Heart right ventricle (tissue), 16 donors: ENCODE measurements at regions not wholly inside any gene's neighbourhood (a gene's known extent, or its start where the extent isn't known, plus 50 kb on each side); places are given as distances from the start of the nearest gene placed in this dataset.

Source experiments
- ATAC-seq, 8 donors: fragments of 200-7000 bp; cut with Tn5 transposase; one replicate each; pipeline ENCODE4 v1.9.1; 2020; ENCODE audit warnings: mild to moderate bottlenecking in 8 of 8, moderate library complexity in 8 of 8, moderate number of reproducible peaks in 1 of 8
- DNase-seq, 2 donors: peaks; one replicate each; pipeline ENCODE4 v3.0.0-alpha.2; 2020
- H3K27ac ChIP-seq, 10 donors: fragments of 200-600 bp; sonication (generic) in 2 of 10; one replicate each; pipeline versions ENCODE4 v1.5.0 to v1.8.0; 2020 to 2022; ENCODE audit warnings: mild to moderate bottlenecking in 3 of 10
- H3K27me3 ChIP-seq, 7 donors: fragments of 200-600 bp; one replicate each; pipeline ENCODE4 v1.8.0; 2021 to 2022; ENCODE audit warnings: mild to moderate bottlenecking in 2 of 7
- H3K36me3 ChIP-seq, 9 donors: fragments of 200-600 bp; sonication (generic) in 1 of 9; one replicate each; pipeline versions ENCODE4 v1.5.0 to v1.8.0; 2020 to 2022; ENCODE audit warnings: mild to moderate bottlenecking in 2 of 9
- H3K4me1 ChIP-seq, 9 donors: fragments of 200-600 bp; sonication (generic) in 1 of 9; one replicate each; pipeline versions ENCODE4 v1.5.0 to v1.8.0; 2020 to 2022; ENCODE audit warnings: mild to moderate bottlenecking in 4 of 9
- H3K4me3 ChIP-seq, 10 donors: fragments of 200-600 bp; sonication (generic) in 2 of 10; one replicate each; pipeline versions ENCODE4 v1.5.0 to v1.8.0; 2020 to 2022; ENCODE audit warnings: mild to moderate bottlenecking in 7 of 10, moderate library complexity in 2 of 10
- H3K9me3 ChIP-seq, 11 donors: fragments of 200-600 bp in 10 of 11; sonication (generic) in 2 of 11; one replicate each; pipeline versions ENCODE4 v1.5.0 to v1.8.0; 2013 to 2022; ENCODE audit warnings: mild to moderate bottlenecking in 2 of 11, control low read depth in 1 of 11, moderate library complexity in 1 of 11
- WGBS, 2 donors: extraction: QIAGEN DNeasy Blood & Tissue Kit; methylation state at CpG; one replicate each; pipeline ENCODE4 v1.1.7; 2013; ENCODE audit warnings: inconsistent platforms in 1 of 2; 5-methylcytosine and 5-hydroxymethylcytosine counted together
- intact Hi-C, 10 donors: fragments of 100-400 bp; cut with DNase I; formaldehyde crosslinking; loops; one replicate each; pipeline versions ENCODE4 v1.11.1 to v1.14.2; 2022
- TF ChIP-seq, protein P1 (sequence below), 9 donors: fragments of 200-600 bp; sonication (generic) in 2 of 9; IDR thresholded peaks; one replicate each; pipeline versions ENCODE4 v1.5.0 to v1.8.0; 2021 to 2022; ENCODE audit warnings: antibody characterized with exemption in 9 of 9, mild to moderate bottlenecking in 5 of 9, moderate library complexity in 1 of 9
- donor health status: Arrhythmogenic right ventricular cardiomyopathy.
- donor health status: ischemic (EF 13 %, LVEDD 7.1; RV severe dilation, severe dysfunction).
- donor health status: healthy with polysubstance abuse.
- donor health status: DM: no; HTN: yes; CAD: no.
- donor health status: DM: no; HTN: no; CAD: no.
- donor health status: ischemic (EF 25% LVEDD 6.9; RV normal size, moderate dysfunction).
- donor health status: ischemic (EF 25% LVEDD 5.7; RV mildly dilated, moderate dysfunction).
- donor health status: healthy.
- donor health status: DM: yes; HTN: yes; CAD: no.
- donor health status: Ischemic cardiomyopathy.
- donor health status: ischemic (EF 35%, LVEDD 5.7; RV mildly dilated, moderate dysfunction).
- donor health status: nonischemic (EF 11% LVEDD 7.7; RV severe dilation, severe dysfunction).
- donor health status: DM: yes; HTN: yes; CAD: no.
- donor health status: PGD.
- donor health status: ischemic (EF 29% LVEDD 5.4; RV normal size, mild dysfunction).
- donor health status: nonischemic (EF 23%, LVEDD 6.1; RV moderate dilation, normal function).

DNA sequence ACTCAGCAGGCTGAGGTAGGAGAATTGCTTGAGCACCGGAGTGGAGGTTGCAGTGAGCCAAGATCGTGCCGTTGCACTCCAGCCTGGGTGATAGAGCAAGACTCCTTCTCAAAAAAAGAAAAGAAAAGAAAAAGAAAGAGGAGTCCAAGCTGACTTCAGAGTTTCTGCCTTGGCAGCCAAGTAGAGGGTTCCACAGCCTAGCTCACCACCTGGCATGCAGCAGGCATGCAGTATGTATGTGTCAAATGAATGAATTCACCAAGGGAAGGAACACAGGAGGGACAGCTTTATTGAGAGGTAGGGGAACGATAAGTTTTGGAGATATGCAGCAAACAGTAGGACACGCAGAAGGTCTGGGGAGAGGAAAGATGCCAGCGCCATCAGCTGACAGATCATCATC lies 230.4 kb downstream of the BUD13 start:
- Histone ChIP-seq H3K9me3 (peaks cover 0 to 5% (median 0%) of the 10 kb centered on the region in 11 donors), H3K36me3 (no peaks in the 10 kb centered on the region), H3K27ac (no peak overlapping the region), H3K4me1 (no peaks in the 10 kb centered on the region), H3K27me3 (peaks cover 0 to 45% (median 12%) of the 10 kb centered on the region in 7 donors), H3K4me3 (no peak overlapping the region)
- intact Hi-C loops = no loop called here
- TF ChIP-seq, protein P1, sequence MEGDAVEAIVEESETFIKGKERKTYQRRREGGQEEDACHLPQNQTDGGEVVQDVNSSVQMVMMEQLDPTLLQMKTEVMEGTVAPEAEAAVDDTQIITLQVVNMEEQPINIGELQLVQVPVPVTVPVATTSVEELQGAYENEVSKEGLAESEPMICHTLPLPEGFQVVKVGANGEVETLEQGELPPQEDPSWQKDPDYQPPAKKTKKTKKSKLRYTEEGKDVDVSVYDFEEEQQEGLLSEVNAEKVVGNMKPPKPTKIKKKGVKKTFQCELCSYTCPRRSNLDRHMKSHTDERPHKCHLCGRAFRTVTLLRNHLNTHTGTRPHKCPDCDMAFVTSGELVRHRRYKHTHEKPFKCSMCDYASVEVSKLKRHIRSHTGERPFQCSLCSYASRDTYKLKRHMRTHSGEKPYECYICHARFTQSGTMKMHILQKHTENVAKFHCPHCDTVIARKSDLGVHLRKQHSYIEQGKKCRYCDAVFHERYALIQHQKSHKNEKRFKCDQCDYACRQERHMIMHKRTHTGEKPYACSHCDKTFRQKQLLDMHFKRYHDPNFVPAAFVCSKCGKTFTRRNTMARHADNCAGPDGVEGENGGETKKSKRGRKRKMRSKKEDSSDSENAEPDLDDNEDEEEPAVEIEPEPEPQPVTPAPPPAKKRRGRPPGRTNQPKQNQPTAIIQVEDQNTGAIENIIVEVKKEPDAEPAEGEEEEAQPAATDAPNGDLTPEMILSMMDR (IDR thresholded peaks at IDR 0.05) = no peak
- ATAC-seq (no peak), DNase-seq (no peak)
- WGBS, 2 donors = 86 to 92% methylated on average over 6 of the region's 6 CpGs

DNA sequence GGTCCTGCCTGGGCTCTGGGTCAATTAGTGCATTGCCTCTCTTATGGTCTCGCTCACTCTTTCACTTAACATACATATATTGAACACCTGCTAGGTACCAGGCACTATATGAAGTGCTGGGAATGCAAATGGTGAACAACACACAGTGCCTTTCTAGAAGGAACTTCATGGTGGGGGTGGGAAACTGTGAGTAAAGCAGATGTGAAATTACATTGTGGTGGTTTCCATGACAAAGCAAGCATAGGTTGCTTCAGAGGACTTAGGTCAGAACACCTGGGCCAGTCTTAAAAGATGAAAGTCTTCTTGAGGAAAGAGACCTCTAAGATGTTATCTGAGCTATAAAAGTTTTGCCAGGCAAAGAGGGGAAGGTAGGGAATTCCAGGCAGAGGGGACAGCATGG lies 231.3 kb downstream of the BUD13 start:
- WGBS, 2 donors = 92 to 93% methylated on average over 1 of the region's 1 CpG
- no peaks in the 10 kb centered on the region for H3K36me3 ChIP-seq
- H3K9me3 ChIP-seq = peaks cover 0 to 5% (median 0%) of the 10 kb centered on the region in 11 donors
- TF ChIP-seq, protein P1 (IDR thresholded peaks at IDR 0.05) = no peak
- no peak for DNase-seq
- intact Hi-C loops = no loop called here
- no peak overlapping the region for H3K4me3 ChIP-seq
- peaks cover 0 to 48% (median 16%) of the 10 kb centered on the region in 7 donors for H3K27me3 ChIP-seq
- H3K27ac ChIP-seq = no peak overlapping the region
- no peak for ATAC-seq
- no peaks in the 10 kb centered on the region for H3K4me1 ChIP-seq

DNA sequence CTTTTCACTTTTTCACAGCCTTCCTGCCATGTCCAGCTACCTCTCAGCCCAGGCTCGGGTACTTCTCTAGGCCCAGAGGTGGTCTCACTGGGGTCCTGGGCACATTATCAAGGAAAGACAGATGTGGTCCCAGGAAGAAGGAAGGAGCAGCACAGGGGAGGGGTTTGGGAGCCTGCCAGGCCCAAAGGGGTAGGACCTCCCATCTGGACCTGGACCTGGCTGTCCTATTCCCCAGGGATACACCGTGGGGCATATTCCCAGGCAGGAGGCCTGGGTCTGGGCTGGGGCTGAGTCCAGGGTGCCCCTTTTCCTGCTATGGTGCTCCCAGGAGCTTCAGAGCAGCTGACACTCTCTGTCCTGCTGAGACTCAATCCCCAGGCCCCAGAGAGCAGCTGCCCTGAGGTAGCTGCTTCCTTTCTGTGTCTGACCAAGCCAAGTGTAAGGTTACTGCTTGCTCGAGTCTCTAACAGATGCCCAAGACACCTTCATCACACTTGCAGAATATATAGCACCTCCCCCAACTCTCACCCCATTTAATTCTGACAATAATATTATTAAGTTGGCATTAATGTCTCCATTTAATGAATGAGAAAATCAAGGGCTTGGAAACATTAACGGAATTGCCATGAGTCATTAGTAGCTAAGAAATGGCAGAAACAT lies 232.0 kb downstream of the BUD13 start:
- Histone ChIP-seq H3K4me3 (no peak overlapping the region), H3K27ac (no peak overlapping the region), H3K36me3 (no peaks in the 10 kb centered on the region), H3K9me3 (peaks cover 0 to 5% (median 0%) of the 10 kb centered on the region in 11 donors), H3K27me3 (peaks cover 0 to 53% (median 23%) of the 10 kb centered on the region in 7 donors), H3K4me1 (no peaks in the 10 kb centered on the region)
- TF ChIP-seq, protein P1 (IDR thresholded peaks at IDR 0.05) = no peak
- no peak for ATAC-seq
- WGBS, 2 donors = 66 to 69% methylated on average over 4 of the region's 4 CpGs
- DNase-seq = no peak
- intact Hi-C loops = no loop called here

DNA sequence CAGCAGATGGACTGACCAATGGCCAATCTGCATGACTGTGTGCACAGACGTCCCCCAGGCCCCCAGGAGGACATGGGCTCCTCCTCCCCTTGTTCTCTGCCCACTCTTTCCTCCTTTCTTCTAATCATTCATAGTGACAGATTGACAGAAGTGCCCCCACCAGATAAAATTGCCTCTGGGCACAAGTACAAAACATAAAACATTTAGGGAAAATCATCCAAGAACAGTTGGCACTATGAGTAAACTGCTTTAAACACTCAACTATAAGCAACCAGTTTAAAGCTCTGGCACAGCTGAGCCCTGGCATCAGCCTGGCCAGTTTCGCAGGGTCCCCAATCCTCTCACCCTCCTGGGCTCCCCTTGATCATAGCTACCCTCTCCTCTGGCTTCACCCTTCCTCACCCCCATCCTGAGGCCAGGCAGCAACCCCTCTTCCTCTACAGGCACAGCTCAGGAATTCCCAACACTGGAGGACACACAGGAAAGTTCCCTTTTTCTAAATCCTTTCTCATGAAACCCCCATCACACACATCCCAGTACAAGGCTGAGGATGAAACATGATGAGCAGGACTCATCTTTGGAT lies 232.9 kb downstream of the BUD13 start:
- ATAC-seq (no peak), DNase-seq (no peak)
- Histone ChIP-seq H3K36me3 (no peaks in the 10 kb centered on the region), H3K9me3 (peaks cover 0 to 5% (median 0%) of the 10 kb centered on the region in 11 donors), H3K27ac (no peak overlapping the region), H3K4me3 (no peak overlapping the region), H3K27me3 (peaks cover 0 to 61% (median 31%) of the 10 kb centered on the region in 7 donors), H3K4me1 (no peaks in the 10 kb centered on the region)
- TF ChIP-seq, protein P1 (IDR thresholded peaks at IDR 0.05) = no peak
- 56 to 59% methylated on average over 2 of the region's 2 CpGs for WGBS, 2 donors
- intact Hi-C loops = no loop called here
